Suprapubic skin (tissue), 4 donors: ENCODE measurements at regions not wholly inside any gene's neighbourhood (a gene's known extent, or its start where the extent isn't known, plus 50 kb on each side); places are given as distances from the start of the nearest gene placed in this dataset.

ENCODE experiments used
- DNase-seq, 2 donors: peaks; one replicate each; pipeline ENCODE4 v3.0.0-alpha.2; 2019; ENCODE audit warnings: low spot score in 2 of 2
- H3K27ac ChIP-seq: fragments of 200-600 bp; sonication (generic); one replicate; pipeline ENCODE4 v1.5.1; 2019
- H3K27me3 ChIP-seq: fragments of 200-600 bp; sonication (generic); one replicate; pipeline ENCODE4 v1.5.1; 2019
- H3K36me3 ChIP-seq: fragments of 200-600 bp; sonication (generic); one replicate; pipeline ENCODE4 v1.5.1; 2019
- H3K4me1 ChIP-seq: fragments of 200-600 bp; sonication (generic); one replicate; pipeline ENCODE4 v1.5.1; 2019
- H3K4me3 ChIP-seq: fragments of 200-600 bp; sonication (generic); one replicate; pipeline ENCODE4 v1.5.1; 2019; ENCODE audit warnings: mild to moderate bottlenecking
- H3K9me3 ChIP-seq: fragments of 200-600 bp; sonication (generic); one replicate; pipeline ENCODE4 v1.5.1; 2019
- CTCF ChIP-seq, 2 donors: fragments of 200-600 bp in 1 of 2; fragments of 450-650 bp in 1 of 2; sonication (generic) in 1 of 2; IDR thresholded peaks; one replicate each; pipeline ENCODE4 v1.5.1; 2016 to 2019; ENCODE audit warnings: antibody characterized with exemption in 2 of 2, mild to moderate bottlenecking in 1 of 2, moderate library complexity in 1 of 2
- EP300 ChIP-seq: sonication (generic); formaldehyde crosslinking; IDR thresholded peaks from one replicate; pipeline ENCODE4 v1.6.1; 2017; ENCODE audit warnings: antibody characterized with exemption
- POLR2A ChIP-seq, 2 donors: fragments of 450-650 bp; IDR thresholded peaks; one replicate each; pipeline ENCODE4 v1.6.1; 2017; ENCODE audit warnings: antibody characterized with exemption in 2 of 2, mild to moderate bottlenecking in 2 of 2, moderate library complexity in 2 of 2
- POLR2AphosphoS5 ChIP-seq, 3 donors: sonication (generic); formaldehyde crosslinking; IDR thresholded peaks; one replicate each; pipeline ENCODE4 v1.6.1; 2017; ENCODE audit warnings: antibody characterized with exemption in 3 of 3
- WGBS: methylation state at CpG from one replicate; pipeline ENCODE4 v1.1.5; 2018; 5-methylcytosine and 5-hydroxymethylcytosine counted together

- no peak overlapping the region for H3K27ac ChIP-seq
- no peaks in the 10 kb centered on the region for H3K9me3 ChIP-seq
- H3K4me1 ChIP-seq = no peaks in the 10 kb centered on the region
- DNase-seq = no peak
- no peak for TF ChIP-seq POLR2A (IDR thresholded peaks at IDR 0.05)
- TF ChIP-seq POLR2AphosphoS5 (IDR thresholded peaks at IDR 0.05) = no peak
- TF ChIP-seq CTCF (IDR thresholded peaks at IDR 0.05) = no peak
- no peak for TF ChIP-seq EP300
- no peaks in the 10 kb centered on the region for H3K36me3 ChIP-seq
- no peak overlapping the region for H3K4me3 ChIP-seq
- WGBS = 76% methylated on average over 5 of the region's 8 CpGs
- H3K27me3 ChIP-seq = no peaks in the 10 kb centered on the region
These were observed 76.2 kb upstream of the TP63 start for GRCh38 chr3:189554868-189555557.

GRCh38 chr3:189555558-189555881 lies 75.7 kb upstream of the TP63 start:
- no peak for TF ChIP-seq EP300
- no peak for TF ChIP-seq POLR2AphosphoS5 (IDR thresholded peaks at IDR 0.05)
- TF ChIP-seq POLR2A (IDR thresholded peaks at IDR 0.05) = no peak
- TF ChIP-seq CTCF (IDR thresholded peaks at IDR 0.05) = no peak

GRCh38 chr3:189557824-189558223 lies 73.4 kb upstream of the TP63 start:
- WGBS = 93% methylated on average over 3 of the region's 3 CpGs
- no peak for DNase-seq
- H3K27ac ChIP-seq = no peak overlapping the region

More at GRCh38 chr3:189555558-189555881, 75.7 kb upstream of the TP63 start:
- H3K27me3 ChIP-seq = no peaks in the 10 kb centered on the region
- no peaks in the 10 kb centered on the region for H3K4me1 ChIP-seq
- H3K4me3 ChIP-seq = no peak overlapping the region
- 88% methylated on average over 1 of the region's 1 CpG for WGBS
- no peaks in the 10 kb centered on the region for H3K9me3 ChIP-seq
- no peak for DNase-seq
- no peaks in the 10 kb centered on the region for H3K36me3 ChIP-seq
- no peak overlapping the region for H3K27ac ChIP-seq

DNA sequence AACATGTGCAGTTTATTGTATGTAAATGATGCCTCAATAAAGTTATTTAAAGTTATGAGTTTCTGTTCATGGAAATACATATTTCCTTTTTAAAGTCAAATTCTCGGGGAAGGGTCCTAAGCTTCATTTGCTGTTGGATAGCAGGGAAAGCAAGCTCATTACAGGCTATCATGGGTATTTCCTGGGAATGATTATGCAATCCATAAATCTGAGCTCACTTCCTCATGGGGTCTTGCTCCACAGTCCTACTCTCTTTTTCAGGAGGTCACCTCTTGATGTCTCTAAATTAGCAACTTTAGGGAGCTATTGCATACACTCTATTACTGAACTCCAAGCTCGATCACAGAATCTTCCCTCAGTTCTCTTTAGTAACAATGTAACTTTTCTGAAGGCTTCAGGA lies 69.9 kb upstream of the TP63 start:
- 95% methylated on average over 2 of the region's 2 CpGs for WGBS
- no peaks in the 10 kb centered on the region for H3K9me3 ChIP-seq
- H3K36me3 ChIP-seq = no peaks in the 10 kb centered on the region
- no peak for TF ChIP-seq EP300
- no peak for TF ChIP-seq CTCF (IDR thresholded peaks at IDR 0.05)
- no peak for TF ChIP-seq POLR2AphosphoS5 (IDR thresholded peaks at IDR 0.05)
- TF ChIP-seq POLR2A (IDR thresholded peaks at IDR 0.05) = no peak
- H3K4me1 ChIP-seq = peaks cover 10% of the 10 kb centered on the region
- H3K27me3 ChIP-seq = no peaks in the 10 kb centered on the region
- H3K4me3 ChIP-seq = no peak overlapping the region
- no peak for DNase-seq
- H3K27ac ChIP-seq = no peak overlapping the region

More at GRCh38 chr3:189557824-189558223, 73.4 kb upstream of the TP63 start:
- Histone ChIP-seq H3K4me1 (no peaks in the 10 kb centered on the region), H3K36me3 (no peaks in the 10 kb centered on the region), H3K4me3 (no peak overlapping the region), H3K27me3 (no peaks in the 10 kb centered on the region), H3K9me3 (no peaks in the 10 kb centered on the region)
- no peak for TF ChIP-seq POLR2AphosphoS5 (IDR thresholded peaks at IDR 0.05)
- no peak for TF ChIP-seq POLR2A (IDR thresholded peaks at IDR 0.05)
- TF ChIP-seq CTCF (IDR thresholded peaks at IDR 0.05) = no peak
- TF ChIP-seq EP300 = no peak

- H3K27me3 ChIP-seq = no peaks in the 10 kb centered on the region
- no peaks in the 10 kb centered on the region for H3K9me3 ChIP-seq
- H3K4me1 ChIP-seq = peaks cover 10% of the 10 kb centered on the region
- no peak for TF ChIP-seq POLR2A (IDR thresholded peaks at IDR 0.05)
- WGBS = 65% methylated on average over 6 of the region's 6 CpGs
- no peak overlapping the region for H3K27ac ChIP-seq
- H3K36me3 ChIP-seq = no peaks in the 10 kb centered on the region
- no peak overlapping the region for H3K4me3 ChIP-seq
- DNase-seq = no peak
These were observed 67.2 kb upstream of the TP63 start for GRCh38 chr3:189563853-189564563.
